ENCODE measurements at regions not wholly inside any gene's neighbourhood (a gene's known extent, or its start where the extent isn't known, plus 50 kb on each side); places are given as distances from the start of the nearest gene placed in this dataset.

- DNase-seq (ENCODE audit: extremely low read depth, low read depth): no peak
Observed at GRCh38 chr18:53752781-53753367, 471.6 kb downstream of the MBD2 start.

GRCh38 chr18:53749766-53750165, 474.7 kb downstream of the MBD2 start:
- DNase-seq (ENCODE audit: extremely low read depth, low read depth): no peak
- H3K4me3 ChIP-seq (replicated peaks; ENCODE audit: low read depth, low read length): no peak overlapping the region

More at GRCh38 chr18:53752781-53753367, 471.6 kb downstream of the MBD2 start:
- H3K4me3 ChIP-seq (replicated peaks; ENCODE audit: low read depth, low read length): no peak overlapping the region
- TF ChIP-seq, protein P1, sequence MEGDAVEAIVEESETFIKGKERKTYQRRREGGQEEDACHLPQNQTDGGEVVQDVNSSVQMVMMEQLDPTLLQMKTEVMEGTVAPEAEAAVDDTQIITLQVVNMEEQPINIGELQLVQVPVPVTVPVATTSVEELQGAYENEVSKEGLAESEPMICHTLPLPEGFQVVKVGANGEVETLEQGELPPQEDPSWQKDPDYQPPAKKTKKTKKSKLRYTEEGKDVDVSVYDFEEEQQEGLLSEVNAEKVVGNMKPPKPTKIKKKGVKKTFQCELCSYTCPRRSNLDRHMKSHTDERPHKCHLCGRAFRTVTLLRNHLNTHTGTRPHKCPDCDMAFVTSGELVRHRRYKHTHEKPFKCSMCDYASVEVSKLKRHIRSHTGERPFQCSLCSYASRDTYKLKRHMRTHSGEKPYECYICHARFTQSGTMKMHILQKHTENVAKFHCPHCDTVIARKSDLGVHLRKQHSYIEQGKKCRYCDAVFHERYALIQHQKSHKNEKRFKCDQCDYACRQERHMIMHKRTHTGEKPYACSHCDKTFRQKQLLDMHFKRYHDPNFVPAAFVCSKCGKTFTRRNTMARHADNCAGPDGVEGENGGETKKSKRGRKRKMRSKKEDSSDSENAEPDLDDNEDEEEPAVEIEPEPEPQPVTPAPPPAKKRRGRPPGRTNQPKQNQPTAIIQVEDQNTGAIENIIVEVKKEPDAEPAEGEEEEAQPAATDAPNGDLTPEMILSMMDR (IDR thresholded peaks at IDR 0.05; ENCODE audit: low read depth, low read length, missing control alignments): no peak

DNA sequence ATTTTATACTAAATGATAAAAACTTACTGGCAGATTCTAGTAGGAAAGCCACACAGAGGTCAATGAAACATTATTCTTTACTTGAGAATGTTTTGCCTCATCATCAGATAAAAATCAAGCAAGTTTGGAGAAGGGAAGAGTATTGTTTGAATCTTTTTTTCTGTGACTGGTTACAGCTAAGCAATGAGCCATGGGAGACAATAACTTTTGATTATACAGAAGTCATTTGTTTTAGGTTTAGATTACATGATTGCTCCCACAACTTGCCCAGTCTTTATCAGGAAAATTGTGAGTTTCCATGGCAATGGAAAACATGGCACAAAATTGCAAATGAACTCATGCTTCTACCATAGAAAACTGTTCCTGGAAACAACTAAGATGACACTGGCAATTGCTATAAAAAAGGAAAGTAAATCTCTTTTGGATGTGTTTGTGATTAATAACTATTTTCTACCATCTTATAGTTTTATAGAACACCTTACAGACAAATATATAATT, 476.8 kb downstream of the MBD2 start:
- no peak for DNase-seq (ENCODE audit: extremely low read depth, low read depth)
- TF ChIP-seq, protein P1 (IDR thresholded peaks at IDR 0.05; ENCODE audit: low read depth, low read length, missing control alignments): no peak

More at GRCh38 chr18:53749766-53750165, 474.7 kb downstream of the MBD2 start:
- TF ChIP-seq, protein P1 (IDR thresholded peaks at IDR 0.05; ENCODE audit: low read depth, low read length, missing control alignments): no peak

DNA sequence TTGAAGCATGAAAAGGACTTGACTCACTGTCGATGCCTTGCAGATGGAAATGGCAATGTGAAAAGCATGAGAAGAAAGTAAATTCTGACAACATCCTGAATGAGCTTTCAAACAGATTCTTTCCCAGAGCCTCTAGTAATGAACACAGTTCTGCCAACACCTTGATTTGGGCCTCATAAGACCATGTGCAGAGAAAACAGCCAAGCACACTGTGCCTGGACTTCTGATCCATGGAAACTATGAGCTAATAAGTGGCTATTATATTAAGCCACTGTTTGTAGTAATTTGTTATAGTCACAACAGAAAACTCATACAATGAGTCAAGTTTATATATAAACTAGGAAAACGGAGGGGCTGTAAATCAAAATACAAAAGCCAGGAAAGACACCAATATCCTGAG, 477.3 kb downstream of the MBD2 start:
- DNase-seq (ENCODE audit: extremely low read depth, low read depth): no peak
- TF ChIP-seq, protein P1 (IDR thresholded peaks at IDR 0.05; ENCODE audit: low read depth, low read length, missing control alignments): no peak
- no peak overlapping the region for H3K4me3 ChIP-seq (replicated peaks; ENCODE audit: low read depth, low read length)

More for the DNA sequence above, 476.8 kb downstream of the MBD2 start:
- H3K4me3 ChIP-seq (replicated peaks; ENCODE audit: low read depth, low read length): no peak overlapping the region

- TF ChIP-seq, protein P1 (IDR thresholded peaks at IDR 0.05; ENCODE audit: low read depth, low read length, missing control alignments): no peak
- no peak for DNase-seq (ENCODE audit: extremely low read depth, low read depth)
- no peak overlapping the region for H3K4me3 ChIP-seq (replicated peaks; ENCODE audit: low read depth, low read length)
Observed at GRCh38 chr18:53745986-53746385, 478.5 kb downstream of the MBD2 start.

- TF ChIP-seq, protein P1 (IDR thresholded peaks at IDR 0.05; ENCODE audit: low read depth, low read length, missing control alignments): no peak
- H3K4me3 ChIP-seq (replicated peaks; ENCODE audit: low read depth, low read length): no peak overlapping the region
- DNase-seq (ENCODE audit: extremely low read depth, low read depth): no peak
Observed at GRCh38 chr18:53745224-53745967, 479.1 kb downstream of the MBD2 start.

Data from HFF-Myc (cell line).